H1 (cell line): ENCODE measurements at regions not wholly inside any gene's neighbourhood (a gene's known extent, or its start where the extent isn't known, plus 50 kb on each side); places are given as distances from the start of the nearest gene placed in this dataset.

Experiments used
- CTCF ChIA-PET: fragments of 300-600 bp; sonication (Branson Sonifier 250); formaldehyde crosslinking; loops from one replicate; lab custom pipeline; 2021; ENCODE audit not compliant: partially characterized antibody; lab: Charles Lee
- POLR2A ChIA-PET: fragments of 300-600 bp; sonication (Branson Sonifier 250); formaldehyde crosslinking; loops from one replicate; lab custom pipeline; 2021; ENCODE audit warnings: inconsistent platforms; ENCODE audit not compliant: partially characterized antibody; lab: Charles Lee
- DNase-seq, 2 experiments: peaks; one replicate each; pipeline versions ENCODE4 v3.0.0 to v3.0.0-alpha.2; 2010 to 2022; ENCODE audit warnings: low spot score in 2 of 2, low read depth in 1 of 2, mixed read lengths in 1 of 2
- FAIRE-seq: peaks from 2 replicates; lab custom pipeline; 2011; peaks lifted over from hg19 to GRCh38; lab: Jason Lieb, UNC
- H2AFZ ChIP-seq: 2 replicates; pipeline ENCODE4 v1.8.1; 2012; ENCODE audit warnings: low read length, inconsistent platforms
- H2AK5ac ChIP-seq: 2 replicates; pipeline ENCODE4 v1.6.1; 2013; ENCODE audit warnings: low read depth, low read length
- H2BK120ac ChIP-seq: replicated peaks from 2 replicates; pipeline ENCODE3; 2013; ENCODE audit warnings: low read depth, low read length, inconsistent platforms
- H2BK12ac ChIP-seq: 2 replicates; pipeline ENCODE4 v1.6.1; 2013; ENCODE audit warnings: low read depth, low read length
- H2BK15ac ChIP-seq: 2 replicates; pipeline ENCODE4 v1.6.1; 2013; ENCODE audit warnings: low read length
- H2BK20ac ChIP-seq: 2 replicates; pipeline ENCODE4 v1.6.1; 2013; ENCODE audit warnings: low read length
- H2BK5ac ChIP-seq: 2 replicates; pipeline ENCODE4 v1.6.1; 2013; ENCODE audit warnings: low read depth, low read length
- H3K14ac ChIP-seq: 2 replicates; pipeline ENCODE4 v1.6.1; 2013; ENCODE audit warnings: inconsistent platforms; ENCODE audit not compliant: insufficient read length
- H3K18ac ChIP-seq: 2 replicates; pipeline ENCODE4 v1.6.1; 2013; ENCODE audit warnings: low read length; ENCODE audit errors: extremely low read depth
- H3K23ac ChIP-seq: 2 replicates; pipeline ENCODE4 v1.6.1; 2013; ENCODE audit warnings: inconsistent platforms; ENCODE audit not compliant: insufficient read length
- H3K23me2 ChIP-seq: 2 replicates; pipeline ENCODE4 v1.6.1; 2013; ENCODE audit warnings: low read depth, low read length
- H3K27ac ChIP-seq: 2 replicates; pipeline ENCODE4 v1.6.1; 2011; ENCODE audit warnings: low read depth, low read length, inconsistent platforms
- H3K27me3 ChIP-seq, 4 experiments: replicated peaks in 1 of 4; 1 replicate in 1 of 4; 2 replicates in 3 of 4; pipeline versions ENCODE4 v1.6.1 to v1.8.1; 2011 to 2013; ENCODE audit warnings: low read length in 3 of 4, mild to moderate bottlenecking in 3 of 4, inconsistent platforms in 2 of 4, mixed read lengths in 2 of 4, moderate library complexity in 1 of 4; ENCODE audit not compliant: control insufficient read depth in 3 of 4, insufficient read depth in 3 of 4; ENCODE audit errors: extremely low read depth in 1 of 4
- H3K36me3 ChIP-seq, 4 experiments: 2 replicates each; pipeline versions ENCODE4 v1.6.1 to v1.8.1; 2011 to 2013; ENCODE audit warnings: mild to moderate bottlenecking in 4 of 4, low read length in 3 of 4, moderate library complexity in 2 of 4, control low read depth in 1 of 4, inconsistent platforms in 1 of 4; ENCODE audit not compliant: insufficient read depth in 4 of 4, control insufficient read depth in 2 of 4
- H3K4ac ChIP-seq: replicated peaks from 2 replicates; pipeline ENCODE3; 2013; ENCODE audit warnings: low read length, low read depth, mixed read lengths, inconsistent platforms; ENCODE audit not compliant: insufficient read length
- H3K4me1 ChIP-seq, 4 experiments: replicated peaks in 1 of 4; 1 replicate in 1 of 4; 2 replicates in 3 of 4; pipeline versions ENCODE4 v1.6.1 to v1.8.1; 2011 to 2013; ENCODE audit warnings: low read length in 3 of 4, inconsistent platforms in 2 of 4, mixed read lengths in 1 of 4; ENCODE audit not compliant: insufficient read depth in 4 of 4, control insufficient read depth in 3 of 4
- H3K4me2 ChIP-seq, 2 experiments: 2 replicates each; pipeline versions ENCODE4 v1.6.1 to v1.8.1; 2011 to 2013; ENCODE audit warnings: low read depth in 2 of 2, low read length in 2 of 2, control low read depth in 1 of 2, inconsistent platforms in 1 of 2, mild to moderate bottlenecking in 1 of 2; ENCODE audit not compliant: insufficient read depth in 1 of 2
- H3K4me3 ChIP-seq, 4 experiments: fragments of 200-600, 300-600 bp in 1 of 4; sonication (generic), shearing (Covaris generic), sonication (Bioruptor Twin) in 1 of 4; 2 replicates each; pipeline versions ENCODE4 v1.5.1 to v1.8.1; 2011 to 2016; ENCODE audit warnings: low read length in 4 of 4, low read depth in 3 of 4, control low read depth in 2 of 4, inconsistent platforms in 2 of 4, mild to moderate bottlenecking in 2 of 4, mixed read lengths in 1 of 4, moderate library complexity in 1 of 4; ENCODE audit not compliant: insufficient read depth in 2 of 4; ENCODE audit errors: extremely low read depth in 1 of 4
- H3K56ac ChIP-seq: replicated peaks from 2 replicates; pipeline ENCODE3; 2013; ENCODE audit warnings: low read depth, mild to moderate bottlenecking, mixed read lengths, low read length, inconsistent platforms; ENCODE audit not compliant: insufficient read length
- H3K79me1 ChIP-seq: 2 replicates; pipeline ENCODE4 v1.6.1; 2013; ENCODE audit warnings: low read depth, low read length, control low read depth
- H3K79me2 ChIP-seq, 2 experiments: 2 replicates each; pipeline versions ENCODE4 v1.6.1 to v1.8.1; 2012 to 2013; ENCODE audit warnings: low read length in 2 of 2, mild to moderate bottlenecking in 2 of 2, inconsistent platforms in 1 of 2; ENCODE audit not compliant: insufficient read depth in 2 of 2, control insufficient read depth in 1 of 2
- H3K9ac ChIP-seq, 4 experiments: replicated peaks in 1 of 4; 1 replicate in 1 of 4; 2 replicates in 3 of 4; pipeline versions ENCODE4 v1.6.1 to v1.8.1; 2011 to 2013; ENCODE audit warnings: low read depth in 3 of 4, low read length in 3 of 4, control low read depth in 2 of 4, mild to moderate bottlenecking in 2 of 4, moderate library complexity in 2 of 4, inconsistent platforms in 1 of 4; ENCODE audit errors: extremely low read depth in 1 of 4
- H3K9me3 ChIP-seq, 2 experiments: 2 replicates each; pipeline versions ENCODE4 v1.6.1 to v1.8.1; 2012 to 2013; ENCODE audit warnings: mild to moderate bottlenecking in 2 of 2, moderate library complexity in 2 of 2, control low read depth in 1 of 2, inconsistent platforms in 1 of 2, low read depth in 1 of 2, low read length in 1 of 2, mixed read lengths in 1 of 2; ENCODE audit not compliant: insufficient read depth in 2 of 2
- H4K20me1 ChIP-seq, 2 experiments: replicated peaks in 1 of 2; 2 replicates each; pipeline versions ENCODE3 to v1.8.1; 2011 to 2013; ENCODE audit warnings: inconsistent platforms in 2 of 2, low read length in 2 of 2, mild to moderate bottlenecking in 1 of 2; ENCODE audit not compliant: insufficient read depth in 2 of 2, control insufficient read depth in 1 of 2
- H4K5ac ChIP-seq: 2 replicates; pipeline ENCODE4 v1.6.1; 2013; ENCODE audit warnings: low read length, low read depth, mixed read lengths, inconsistent platforms; ENCODE audit not compliant: insufficient read length
- H4K8ac ChIP-seq: 2 replicates; pipeline ENCODE4 v1.8.0; 2013; ENCODE audit warnings: mild to moderate bottlenecking, moderate library complexity, low read length, inconsistent platforms; ENCODE audit not compliant: insufficient read depth; ENCODE audit errors: extremely low read depth
- H4K91ac ChIP-seq: replicated peaks from 2 replicates; pipeline ENCODE3; 2013; ENCODE audit warnings: low read length, mixed read lengths, inconsistent platforms; ENCODE audit not compliant: insufficient read length
- ASH2L ChIP-seq: fragments of 200-600, 300-600 bp; sonication (generic); IDR thresholded peaks from one replicate; pipeline ENCODE4 v1.7.1; 2017; ENCODE audit warnings: low read length
- BRCA1 ChIP-seq: IDR thresholded peaks from 2 replicates; pipeline ENCODE4 v1.6.1; 2012; ENCODE audit warnings: low read depth, low read length, improper control_type of control experiment
- CTBP2 ChIP-seq: IDR thresholded peaks from 2 replicates; pipeline ENCODE4 v1.7.0; 2011; ENCODE audit warnings: borderline replicate concordance, mild to moderate bottlenecking, moderate library complexity, mixed read lengths, low read length; ENCODE audit not compliant: insufficient read depth, insufficient read length
- GABPA ChIP-seq: IDR thresholded peaks from 2 replicates; pipeline ENCODE4 v1.6.1; 2011; ENCODE audit warnings: mild to moderate bottlenecking, low read length, moderate library complexity, borderline replicate concordance; ENCODE audit not compliant: insufficient read depth
- NANOG ChIP-seq: IDR thresholded peaks from 2 replicates; pipeline ENCODE4 v1.6.1; 2011; ENCODE audit warnings: low read length, low read depth, mild to moderate bottlenecking, inconsistent platforms; ENCODE audit not compliant: insufficient read depth, poor library complexity, severe bottlenecking
- POU5F1 ChIP-seq: IDR thresholded peaks from 2 replicates; pipeline ENCODE4 v1.6.1; 2011; ENCODE audit warnings: low read depth, mild to moderate bottlenecking, low read length, moderate library complexity
- RAD21 ChIP-seq, 2 experiments: IDR thresholded peaks in 1 of 2; conservative IDR thresholded peaks in 1 of 2; 2 replicates each; pipeline ENCODE4 v1.6.1; 2011; ENCODE audit warnings: low read depth in 2 of 2, low read length in 2 of 2, improper control_type of control experiment in 1 of 2, inconsistent platforms in 1 of 2, mild to moderate bottlenecking in 1 of 2, moderate library complexity in 1 of 2
- RNF2 ChIP-seq: fragments of 200-900, 300-1000 bp; sonication (generic); IDR thresholded peaks from 2 replicates; pipeline ENCODE4 v1.7.1; 2016; ENCODE audit warnings: borderline replicate concordance, low read depth, mild to moderate bottlenecking, antibody characterized with exemption, low read length; ENCODE audit not compliant: poor library complexity, severe bottlenecking; ENCODE audit errors: missing control alignments
- SIN3A ChIP-seq, 2 experiments: IDR thresholded peaks in 1 of 2; conservative IDR thresholded peaks in 1 of 2; 2 replicates each; pipeline ENCODE4 v1.6.1; 2011 to 2012; ENCODE audit warnings: low read length in 2 of 2, improper control_type of control experiment in 1 of 2, low read depth in 1 of 2, mild to moderate bottlenecking in 1 of 2
- TAF1 ChIP-seq: IDR thresholded peaks from 2 replicates; pipeline ENCODE4 v1.6.1; 2011; ENCODE audit warnings: mild to moderate bottlenecking, low read depth, low read length
- WGBS, 2 experiments: shearing (Covaris generic) in 1 of 2; methylation state at CpG; one replicate each; pipeline versions ENCODE4 v1.1.6 to v1.1.7; 2013 to 2015; ENCODE audit warnings: low lambda C conversion rate in 2 of 2, mixed read lengths in 2 of 2, inconsistent platforms in 1 of 2, low coverage in 1 of 2, missing lambda C conversion rate in 1 of 2; ENCODE audit not compliant: insufficient replicate concordance in 2 of 2, insufficient coverage in 1 of 2, insufficient read length in 1 of 2; ENCODE audit errors: extremely low coverage in 1 of 2, missing lambda C conversion rate in 1 of 2; 5-methylcytosine and 5-hydroxymethylcytosine counted together

GRCh38 chr7:35355199-35355598 is 101.3 kb upstream of the TBX20 start:
- Histone ChIP-seq H3K27ac (no peak overlapping the region), H3K23ac (no peak overlapping the region), H3K56ac (no peak overlapping the region), H2BK20ac (no peak overlapping the region), H4K91ac (no peak overlapping the region), H2BK5ac (no peak overlapping the region), H3K36me3 (no peaks in the 10 kb centered on the region), H3K79me2 (0 out of 4 replicates have a peak, but pooled peaks cover 0 to 4% of the 10 kb centered on the region in 2 experiments), H3K9me3 (no peaks in the 10 kb centered on the region), H2AK5ac (no peak overlapping the region), H4K8ac (no peak overlapping the region), H3K18ac (no peak overlapping the region), H3K4me1 (peaks cover 0 to 2% (median 2%) of the 10 kb centered on the region in 4 experiments; a peak in 2 of 7 replicates), H2BK15ac (no peak overlapping the region), H3K27me3 (no peaks in the 10 kb centered on the region; a peak in 1 of 7 replicates), H2BK12ac (no peak overlapping the region), H4K5ac (no peak overlapping the region), H3K23me2 (no peaks in the 10 kb centered on the region), H3K9ac (no peak overlapping the region), H3K4me3 (no peak overlapping the region), H3K4me2 (no peak overlapping the region), H2BK120ac (no peak overlapping the region), H3K14ac (no peak overlapping the region), H3K79me1 (no peaks in the 10 kb centered on the region), H2AFZ (no peak overlapping the region), H3K4ac (no peak overlapping the region), H4K20me1 (no peaks in the 10 kb centered on the region)
- ChIA-PET CTCF (interaction anchor here (0.6 to 1.2 kb wide), 4 partner anchors 9 to 132 kb away, joined by 3 read pairs; no protein-coding TSS in a partner anchor), POLR2A (no interaction called here)
- TF ChIP-seq GABPA = no peak
- TF ChIP-seq ASH2L = no peak
- TF ChIP-seq RNF2 = no peak
- no peak for TF ChIP-seq TAF1
- TF ChIP-seq POU5F1 = no peak
- TF ChIP-seq BRCA1 = no peak
- no peak for TF ChIP-seq SIN3A (conservative IDR thresholded peaks at IDR 0.05 in 1 of 2, IDR thresholded peaks at IDR 0.05 in 1 of 2; ENCODE audit: low read depth in 1 of 2, low read length in 2 of 2)
- no peak for TF ChIP-seq CTBP2
- no peak for TF ChIP-seq RAD21 (IDR thresholded peaks at IDR 0.05 in 1 of 2, conservative IDR thresholded peaks at IDR 0.05 in 1 of 2; ENCODE audit: low read depth in 2 of 2, low read length in 2 of 2)
- no peak for TF ChIP-seq NANOG
- FAIRE-seq (no peak), DNase-seq (no peak)
- 93% methylated on average over 2 of the region's 2 CpGs; no CpG with 5 or more reads in 1 of the 2 experiments for WGBS, 2 experiments
